NCI-H2227 (cell line): ENCODE measurements at regions not wholly inside any gene's neighbourhood (a gene's known extent, or its start where the extent isn't known, plus 50 kb on each side); places are given as distances from the start of the nearest gene placed in this dataset.
"Not testable (repeated sequence)": the region's sequence is repeated elsewhere in the genome, so short reads cannot be mapped to it uniquely, and the experiment has no call there.

Experiments
- DNase-seq: peaks from one replicate; lab custom pipeline; 2025; ENCODE audit not compliant: unreplicated experiment; lab: John Stamatoyannopoulos, UW

DNA sequence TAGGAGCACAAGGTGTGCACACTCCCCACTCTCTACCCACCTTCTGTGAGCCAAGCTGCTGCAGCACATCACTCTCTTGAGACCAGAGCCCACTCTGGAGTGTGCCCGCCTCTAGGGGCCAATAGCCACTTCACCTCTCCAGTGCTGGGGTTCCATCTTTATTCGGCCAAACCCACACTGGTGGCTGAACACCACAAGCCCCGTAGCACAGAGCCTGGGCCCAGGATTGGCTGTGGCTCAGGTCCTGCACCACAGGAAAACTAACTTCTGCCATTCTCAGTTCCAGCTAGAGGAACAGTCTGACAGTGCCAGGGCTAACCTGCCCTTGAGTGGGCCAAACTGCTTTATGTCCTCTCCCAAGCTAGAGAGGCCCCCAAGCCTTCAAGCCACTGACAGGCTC, 111.0 kb upstream of the TOX3 start:
- no peak for DNase-seq

DNA sequence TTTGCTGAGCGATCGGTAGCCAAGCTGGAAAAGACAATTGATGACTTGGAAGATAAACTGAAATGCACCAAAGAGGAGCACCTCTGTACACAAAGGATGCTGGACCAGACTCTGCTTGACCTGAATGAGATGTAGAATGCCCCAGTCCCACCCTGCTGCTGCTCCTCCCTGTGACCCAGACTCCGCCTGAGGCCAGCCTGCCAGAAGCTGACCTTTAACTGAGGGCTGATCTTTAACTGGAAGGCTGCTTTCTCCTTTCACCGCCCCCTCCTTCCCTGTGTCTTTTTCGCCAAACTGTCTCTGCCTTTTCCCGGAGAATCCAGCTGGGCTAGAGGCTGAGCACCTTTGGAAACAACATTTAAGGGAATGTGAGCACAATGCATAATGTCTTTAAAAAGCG, 109.0 kb upstream of the TOX3 start:
- not testable (repeated sequence) for DNase-seq

- DNase-seq = not testable (repeated sequence)
These were observed 108.2 kb upstream of the TOX3 start for GRCh38 chr16:52655156-52655555.

GRCh38 chr16:52652033-52652432, 105.1 kb upstream of the TOX3 start:
- no peak for DNase-seq

- no peak for DNase-seq
These were observed 103.8 kb upstream of the TOX3 start for GRCh38 chr16:52650789-52651188.

- no peak for DNase-seq
These were observed 103.4 kb upstream of the TOX3 start for GRCh38 chr16:52650318-52650717.

DNA sequence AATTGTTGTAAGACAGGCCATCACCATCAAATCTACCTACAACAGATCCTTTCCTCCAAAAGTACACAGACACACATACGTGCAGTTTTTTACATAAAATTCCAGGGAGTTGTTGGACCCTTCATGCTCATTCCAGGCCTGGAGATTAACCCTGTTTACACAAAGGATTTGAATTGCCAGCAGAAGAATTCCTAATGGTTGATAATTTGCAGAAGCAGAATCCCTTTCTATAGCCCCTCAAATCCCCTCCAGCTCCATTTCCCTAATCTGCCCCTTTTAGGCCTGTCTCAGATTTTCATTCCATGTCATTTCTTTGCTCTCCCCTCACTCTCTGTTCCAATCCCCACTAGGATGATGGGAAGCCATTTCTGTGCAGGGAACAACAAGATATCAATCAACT, 102.9 kb upstream of the TOX3 start:
- DNase-seq = no peak

DNA sequence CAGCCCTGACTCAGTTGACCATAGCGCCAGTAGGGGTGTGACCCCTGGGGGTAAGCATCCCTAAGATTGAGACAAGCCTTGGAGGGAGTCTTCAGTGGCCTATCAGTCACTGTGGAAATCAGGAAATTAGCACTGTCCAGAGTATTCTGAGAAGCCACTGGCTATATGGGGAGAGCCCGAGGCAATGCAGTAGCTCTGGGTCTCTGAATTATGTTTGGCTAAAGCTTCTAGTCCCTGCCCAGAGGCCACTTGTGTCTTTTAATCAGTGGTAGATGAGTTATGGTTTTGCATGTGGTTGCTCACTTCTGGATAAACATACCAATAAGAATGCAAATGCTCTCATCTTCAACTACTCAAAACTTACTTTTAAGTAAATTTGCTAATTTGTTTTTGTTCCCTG, 100.6 kb upstream of the TOX3 start:
- no peak for DNase-seq

- DNase-seq = no peak
These were observed 96.1 kb upstream of the TOX3 start for GRCh38 chr16:52643006-52643405.

GRCh38 chr16:52634528-52634927, 87.6 kb upstream of the TOX3 start:
- DNase-seq = no peak

DNA sequence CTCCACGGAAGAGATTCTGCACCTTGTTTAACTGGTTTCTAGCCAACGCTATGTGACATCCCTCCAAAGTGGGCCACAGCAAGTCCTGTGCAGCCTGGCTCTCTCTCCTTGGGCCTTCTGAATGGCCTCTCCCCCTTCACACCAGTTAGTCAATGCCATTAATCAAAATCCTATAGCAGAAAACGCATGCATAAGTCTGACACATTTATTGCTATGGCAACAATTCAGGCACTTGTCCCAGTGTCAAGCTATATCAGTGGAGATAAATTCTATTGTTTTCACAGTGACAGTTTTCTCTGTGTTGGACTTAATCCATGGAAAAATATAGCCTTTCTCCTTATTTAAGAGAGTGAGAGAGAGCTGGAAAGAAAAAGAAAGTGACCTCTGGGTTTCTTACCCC, 87.2 kb upstream of the TOX3 start:
- DNase-seq = no peak

DNA sequence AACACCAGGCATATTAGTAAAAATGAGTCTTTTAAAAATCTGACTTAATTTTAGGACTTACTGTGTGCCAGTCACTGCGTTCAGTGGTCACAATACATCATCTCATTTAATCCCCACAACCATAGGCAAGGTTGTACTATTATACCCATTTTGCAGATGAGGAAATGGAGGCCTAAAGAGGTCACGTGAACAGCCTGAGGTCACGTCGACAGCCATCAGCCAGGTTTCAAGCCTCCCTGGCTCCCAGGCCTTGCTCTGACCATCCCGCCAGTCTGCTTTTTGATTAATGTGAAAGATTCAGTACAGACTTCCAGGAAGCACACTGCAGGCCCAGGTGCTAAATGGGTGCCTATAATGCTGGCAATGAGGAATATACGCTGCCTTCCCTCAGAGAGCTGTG, 86.3 kb upstream of the TOX3 start:
- DNase-seq = no peak

DNA sequence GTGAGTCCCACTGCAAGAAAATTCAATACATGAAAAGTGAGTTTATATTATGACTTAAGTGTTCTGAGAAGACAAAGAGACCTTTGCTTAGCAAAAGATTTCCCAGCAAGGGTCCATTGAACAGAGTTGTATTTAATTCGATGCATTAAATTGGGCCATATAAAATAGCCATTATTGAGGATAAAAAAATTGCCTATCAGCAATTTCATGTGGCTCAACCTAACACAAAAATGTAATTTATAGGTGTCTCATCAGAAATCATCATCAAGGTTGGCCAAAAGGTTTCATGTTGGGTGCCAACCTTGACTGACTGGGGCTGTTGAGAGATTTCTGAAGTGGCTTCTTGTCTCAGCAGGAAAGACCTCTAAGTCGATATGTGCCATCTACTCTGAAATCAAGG, 84.8 kb upstream of the TOX3 start:
- DNase-seq = no peak

- no peak for DNase-seq
These were observed 83.8 kb upstream of the TOX3 start for GRCh38 chr16:52630711-52631110.

DNA sequence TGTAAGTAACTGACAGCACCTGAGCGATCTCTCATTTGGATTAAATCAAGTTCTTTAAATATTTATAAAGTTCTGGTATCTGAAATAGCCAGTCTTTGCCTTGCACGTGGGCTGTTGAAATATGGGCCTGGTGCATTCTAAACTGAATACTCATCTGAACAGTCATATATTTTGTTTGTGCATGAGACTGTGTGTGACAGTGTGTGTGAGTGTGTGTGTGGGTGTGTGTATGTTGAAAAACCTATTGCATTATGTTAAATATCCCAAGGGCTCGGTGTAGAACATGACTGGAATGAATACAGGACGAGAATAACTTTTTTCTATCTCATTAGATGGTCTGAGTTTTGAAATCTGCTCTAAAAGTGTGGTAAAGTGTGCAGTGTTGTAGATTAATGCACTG, 82.4 kb upstream of the TOX3 start:
- no peak for DNase-seq

- DNase-seq = no peak
These were observed 77.9 kb upstream of the TOX3 start for GRCh38 chr16:52624891-52625290.

GRCh38 chr16:52621651-52622050, 74.7 kb upstream of the TOX3 start:
- no peak for DNase-seq

GRCh38 chr16:52618753-52619497, 72.0 kb upstream of the TOX3 start:
- no peak for DNase-seq

GRCh38 chr16:52617591-52617990, 70.6 kb upstream of the TOX3 start:
- no peak for DNase-seq

GRCh38 chr16:52613508-52613907, 66.6 kb upstream of the TOX3 start:
- no peak for DNase-seq

DNA sequence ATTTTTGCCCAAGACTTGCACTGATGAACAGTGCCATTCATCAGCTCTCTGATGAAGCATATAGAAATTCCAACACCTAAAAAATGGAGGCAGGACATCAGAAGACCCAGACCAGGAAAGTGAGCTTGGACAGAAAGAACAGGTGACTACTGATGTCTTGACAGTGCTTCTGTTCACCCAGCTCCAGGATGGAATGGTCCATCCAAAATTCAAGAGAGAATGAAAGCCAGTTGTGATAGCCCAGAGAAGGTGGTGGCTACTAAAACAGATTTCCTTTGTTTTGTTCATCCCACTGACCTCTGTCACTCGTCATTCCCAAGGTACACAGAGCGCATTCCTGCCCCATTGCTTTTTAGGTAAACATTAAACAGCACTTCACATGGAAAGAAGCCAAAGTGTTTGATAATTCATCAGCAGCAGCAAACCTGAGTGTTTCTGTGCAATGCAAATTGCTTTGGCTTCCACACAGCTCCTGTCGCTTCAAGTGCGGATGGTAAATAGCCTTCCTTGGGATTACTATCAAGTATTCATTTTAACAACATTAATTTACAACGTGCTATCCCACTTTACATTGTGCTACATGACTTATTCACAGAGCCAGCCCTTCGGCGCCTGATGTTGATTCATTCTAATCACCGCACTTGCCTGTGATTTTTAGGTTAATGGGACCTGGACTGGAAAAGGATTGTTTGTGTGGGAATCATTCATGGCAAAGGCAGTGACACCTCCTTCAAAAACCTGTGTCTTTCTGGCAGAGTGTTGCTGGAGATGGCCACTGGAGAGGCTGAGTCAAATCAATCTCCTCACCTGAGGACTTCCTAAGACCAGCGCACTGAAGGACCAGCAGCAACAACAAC, 65.1 kb upstream of the TOX3 start:
- DNase-seq = no peak

DNA sequence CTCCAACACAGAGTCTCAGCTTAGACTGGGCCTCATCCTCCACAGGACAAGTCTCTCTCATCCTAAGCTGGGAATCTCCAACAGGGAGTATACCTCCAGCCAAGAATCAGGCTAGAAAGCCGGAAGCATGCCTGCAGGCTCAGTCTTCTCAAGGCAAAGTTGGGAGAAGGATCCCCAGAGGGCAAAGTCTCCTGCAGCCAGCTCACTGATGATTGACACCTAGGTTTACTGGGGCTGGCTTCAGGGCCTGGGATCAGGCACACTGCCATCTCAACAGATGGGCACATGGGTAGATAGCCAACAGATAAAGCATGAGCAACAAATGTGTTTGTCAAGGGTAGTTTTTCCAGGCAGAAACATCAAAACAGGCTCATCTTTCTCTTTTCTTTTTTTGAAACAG, 56.1 kb upstream of the TOX3 start:
- DNase-seq = no peak
